ENCODE measurements at regions not wholly inside any gene's neighbourhood (a gene's known extent, or its start where the extent isn't known, plus 50 kb on each side); places are given as distances from the start of the nearest gene placed in this dataset.

GRCh38 chr9:25472681-25473080 is 205.6 kb downstream of the TUSC1 start (continued):
- TF ChIP-seq YY2 (tag by site-specific recombination; IDR thresholded peaks at IDR 0.05) = no peak

- Histone ChIP-seq H3K4me1 (ENCODE audit: control insufficient read depth, insufficient read depth, low read length) (no peaks in the 10 kb centered on the region), H3K9me3 (ENCODE audit: control insufficient read depth, insufficient read depth, low read depth, low read length) (no peaks in the 10 kb centered on the region), H3K36me3 (ENCODE audit: control insufficient read depth in 2 of 2, insufficient read depth in 1 of 2, low read length in 2 of 2) (no peaks in the 10 kb centered on the region), H3K27ac (ENCODE audit: extremely low read depth, low read depth, low read length) (no peak overlapping the region), H3K4me3 (ENCODE audit: low read depth, low read length) (no peak overlapping the region)
- POLR2A ChIA-PET = no interaction called here
- TF ChIP-seq CTCF (tag by site-specific recombination; IDR thresholded peaks at IDR 0.05) (no peak), KLF9 (tag by site-specific recombination; IDR thresholded peaks at IDR 0.05; ENCODE audit: low read depth) (no peak), ZNF670 (tag by site-specific recombination; IDR thresholded peaks at IDR 0.05; ENCODE audit: low read depth) (no peak), ZNF214 (tag by site-specific recombination; IDR thresholded peaks at IDR 0.05; ENCODE audit: borderline replicate concordance) (no peak), REPIN1 (tag by site-specific recombination; IDR thresholded peaks at IDR 0.05; ENCODE audit: low read depth) (no peak), ATF2 (tag by site-specific recombination; IDR thresholded peaks at IDR 0.05; ENCODE audit: low read depth) (no peak), ZNF660 (tag by site-specific recombination; IDR thresholded peaks at IDR 0.05) (no peak), ZNF350 (tag by site-specific recombination; IDR thresholded peaks at IDR 0.05) (no peak), ZNF560 (tag by site-specific recombination; IDR thresholded peaks at IDR 0.05; ENCODE audit: borderline replicate concordance) (no peak)
- CTCF ChIA-PET = no interaction called here
These were observed 206.1 kb downstream of the TUSC1 start for GRCh38 chr9:25472085-25472607.

- H3K27ac ChIP-seq (ENCODE audit: extremely low read depth, low read depth, low read length) = no peak overlapping the region
- TF ChIP-seq ZNF274 (IDR thresholded peaks at IDR 0.05; ENCODE audit: low read length) (no peak), ZNF274 (tag by site-specific recombination; IDR thresholded peaks at IDR 0.05; ENCODE audit: borderline replicate concordance) (no peak), ZNF433 (tag by site-specific recombination; IDR thresholded peaks at IDR 0.05; ENCODE audit: low read depth) (no peak), HOXD13 (CRISPR knock-in tag; IDR thresholded peaks at IDR 0.05; ENCODE audit: borderline replicate concordance) (no peak), ZXDB (tag by site-specific recombination; IDR thresholded peaks at IDR 0.05) (no peak), TRIM28 (IDR thresholded peaks at IDR 0.05; ENCODE audit: borderline replicate concordance, low read length) (no peak), MYNN (tag by site-specific recombination; IDR thresholded peaks at IDR 0.05; ENCODE audit: borderline replicate concordance) (no peak), ZNF658 (tag by site-specific recombination; IDR thresholded peaks at IDR 0.05) (no peak), ZNF221 (tag by site-specific recombination; IDR thresholded peaks at IDR 0.05; ENCODE audit: borderline replicate concordance) (no peak), ZNF138 (tag by site-specific recombination; IDR thresholded peaks at IDR 0.05; ENCODE audit: borderline replicate concordance) (no peak), ZNF518A (tag by site-specific recombination; conservative IDR thresholded peaks at IDR 0.05; ENCODE audit: low read depth) (no peak), ZNF26 (tag by site-specific recombination; IDR thresholded peaks at IDR 0.05) (no peak), SP7 (tag by site-specific recombination; IDR thresholded peaks at IDR 0.05) (no peak), ZNF211 (tag by site-specific recombination; IDR thresholded peaks at IDR 0.05; ENCODE audit: low read depth) (no peak)
These were observed 216.8 kb downstream of the TUSC1 start for GRCh38 chr9:25461416-25461815.

More at GRCh38 chr9:25461416-25461815, 216.8 kb downstream of the TUSC1 start:
- Histone ChIP-seq H3K4me3 (ENCODE audit: low read depth, low read length) (no peak overlapping the region), H3K36me3 (ENCODE audit: control insufficient read depth in 2 of 2, insufficient read depth in 1 of 2, low read length in 2 of 2) (no peaks in the 10 kb centered on the region), H3K4me1 (ENCODE audit: control insufficient read depth, insufficient read depth, low read length) (no peaks in the 10 kb centered on the region), H3K9me3 (ENCODE audit: control insufficient read depth, insufficient read depth, low read depth, low read length) (no peaks in the 10 kb centered on the region)
- CTCF ChIA-PET = no interaction called here
- POLR2A ChIA-PET = no interaction called here

All from HEK293 (cell line).